Hepatocyte (in vitro differentiated cells): ENCODE measurements at regions not wholly inside any gene's neighbourhood (a gene's known extent, or its start where the extent isn't known, plus 50 kb on each side); places are given as distances from the start of the nearest gene placed in this dataset.

Experiments
- CTCF ChIP-seq: fragments of 200-600 bp; sonication (generic); IDR thresholded peaks from 2 replicates; pipeline ENCODE4 v1.5.1; 2016; ENCODE audit warnings: antibody characterized with exemption, mild to moderate bottlenecking; ENCODE audit not compliant: poor library complexity
- EZH2 ChIP-seq: fragments of 200-600 bp; sonication (generic); IDR thresholded peaks from 2 replicates; pipeline ENCODE4 v1.6.1; 2016; ENCODE audit warnings: antibody characterized with exemption, mild to moderate bottlenecking, borderline replicate concordance
- EZH2phosphoT487 ChIP-seq: fragments of 200-600 bp; sonication (generic); IDR thresholded peaks from one replicate; pipeline ENCODE4 v1.6.1; 2018; ENCODE audit warnings: antibody characterized with exemption, mild to moderate bottlenecking, low read depth, moderate library complexity; ENCODE audit not compliant: unreplicated experiment, severe bottlenecking

GRCh38 chr10:33743429-33743857, 409.0 kb upstream of the NRP1 start:
- TF ChIP-seq CTCF (no peak), EZH2 (no peak), EZH2phosphoT487 (no peak)
